GM19452 (cell line): ENCODE measurements at regions not wholly inside any gene's neighbourhood (a gene's known extent, or its start where the extent isn't known, plus 50 kb on each side); places are given as distances from the start of the nearest gene placed in this dataset.
"Not testable (repeated sequence)": the region's sequence is repeated elsewhere in the genome, so short reads cannot be mapped to it uniquely, and the experiment has no call there.

ENCODE experiments used
- ATAC-seq: cut with Tn5 transposase; IDR thresholded peaks from one replicate; pipeline ENCODE4 v1.9.1; 2021; ENCODE audit not compliant: unreplicated experiment

DNA sequence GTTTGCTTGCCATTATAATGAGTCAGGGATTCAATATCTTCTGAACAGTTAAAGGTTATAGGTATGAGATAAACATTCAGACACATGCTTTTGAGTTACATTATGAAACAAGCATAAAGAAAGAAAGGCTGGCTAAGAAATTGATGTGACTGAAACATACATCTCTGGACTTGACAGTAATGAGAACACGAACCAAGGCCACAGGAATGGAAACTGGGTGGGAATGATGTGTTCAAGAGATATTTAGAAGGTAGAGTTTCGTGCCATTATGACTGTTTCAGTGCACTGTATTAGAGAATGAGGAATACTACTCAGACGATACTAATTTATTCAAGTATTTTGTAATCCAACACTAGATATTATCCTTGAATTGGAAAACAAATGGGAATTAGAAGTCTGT is 332.1 kb upstream of the MAGI2 start:
- no peak for ATAC-seq

DNA sequence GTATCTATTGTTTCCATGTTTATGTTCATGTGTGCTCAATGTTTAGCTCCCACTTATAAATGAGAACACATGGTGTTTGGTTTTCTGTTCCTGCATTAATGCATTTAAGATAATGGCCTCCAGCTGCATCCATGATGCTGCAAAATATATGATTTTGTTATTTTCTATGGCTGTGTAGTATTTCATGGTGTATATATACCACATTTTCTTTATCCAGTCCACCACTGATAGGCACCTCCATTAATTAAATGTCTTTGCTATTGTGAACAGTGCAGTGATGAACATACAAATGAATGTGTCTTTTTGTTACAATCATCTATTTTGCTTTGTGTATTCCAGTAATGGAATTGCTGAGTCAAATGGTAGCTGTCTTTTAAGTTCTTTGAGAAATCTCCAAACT is 329.4 kb upstream of the MAGI2 start:
- no peak for ATAC-seq

DNA sequence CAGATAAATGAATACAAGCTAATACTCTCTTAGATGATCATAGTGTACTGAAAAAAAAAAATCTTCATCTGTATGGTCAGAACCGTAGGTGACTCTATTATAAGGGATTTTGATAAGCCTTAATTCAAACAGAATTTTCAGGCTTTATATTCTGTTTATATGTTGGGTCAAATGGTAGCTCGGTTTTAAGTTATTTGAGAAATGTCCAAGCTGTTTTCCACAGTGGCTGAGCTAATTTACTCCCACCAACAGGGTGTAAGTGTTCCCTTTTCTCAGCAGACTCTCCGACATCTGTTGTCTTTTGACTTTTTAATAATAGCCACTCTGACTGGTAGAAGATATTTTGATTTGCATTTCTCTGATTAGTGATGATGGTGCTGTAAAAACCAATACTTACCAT is 328.8 kb upstream of the MAGI2 start:
- ATAC-seq, result no peak

DNA sequence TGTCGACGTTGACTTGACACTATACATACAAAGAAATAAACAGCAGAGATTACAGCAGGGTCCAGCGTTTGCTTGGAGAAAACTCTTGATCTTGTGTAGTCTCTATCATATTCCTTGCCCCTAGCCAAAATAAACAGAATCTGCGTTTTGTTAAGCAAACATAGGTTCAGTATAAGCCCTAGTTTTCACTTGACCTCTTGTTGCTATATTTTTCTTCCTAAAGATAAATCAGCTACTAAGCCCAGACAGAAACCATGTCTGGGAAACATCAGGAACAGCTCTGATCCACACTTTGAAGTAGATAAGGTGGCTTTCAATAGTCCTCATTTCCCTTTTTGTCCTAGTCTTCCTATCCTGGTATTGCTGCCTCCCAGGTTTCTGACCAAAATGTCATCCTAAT is 328.2 kb upstream of the MAGI2 start:
- no peak for ATAC-seq

DNA sequence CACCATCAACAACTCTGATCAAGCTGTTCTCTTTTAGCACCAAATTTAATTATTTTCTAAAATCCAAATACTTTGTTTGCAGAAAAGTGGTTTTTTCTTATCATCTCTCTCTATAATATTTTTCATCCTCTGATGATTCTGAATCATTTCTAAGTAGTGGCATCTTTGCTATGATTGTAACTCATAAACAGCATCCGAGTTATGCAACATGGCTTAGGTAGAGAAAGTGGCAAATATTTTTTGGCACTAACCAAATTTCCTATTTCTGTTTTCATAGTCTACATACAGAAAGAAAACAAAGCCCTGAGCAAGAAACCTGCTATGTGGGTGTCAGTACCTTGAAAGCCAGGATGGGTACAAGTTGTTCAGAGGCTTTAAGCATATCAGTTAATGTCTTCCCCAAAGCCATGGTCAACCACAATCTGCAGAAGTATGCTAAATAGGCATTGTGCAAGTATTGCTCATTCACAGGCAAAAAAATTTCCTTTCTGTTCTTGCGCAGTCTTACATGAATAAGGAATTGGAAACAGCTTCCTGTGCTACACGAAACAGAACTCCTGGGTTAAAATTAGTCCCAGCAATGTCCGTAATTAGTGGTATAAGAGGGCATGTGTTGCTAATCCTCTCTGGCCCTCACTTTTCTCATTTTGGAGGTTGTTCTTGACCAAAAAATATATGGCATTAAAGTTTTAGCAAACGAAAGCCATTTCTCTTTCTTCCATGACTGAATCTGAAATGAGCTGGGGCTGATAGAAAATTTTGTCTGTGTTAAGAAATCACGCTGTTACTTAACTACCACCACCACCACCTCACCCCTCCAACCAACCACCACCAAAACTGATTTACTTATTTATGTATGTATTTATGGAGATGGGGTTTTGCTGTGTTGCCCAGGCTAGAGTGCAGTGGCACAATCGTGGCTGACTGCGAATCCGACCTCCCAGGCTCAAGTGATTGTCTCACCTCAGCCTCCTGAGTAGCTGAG is 325.6 kb upstream of the MAGI2 start:
- ATAC-seq, result no peak

DNA sequence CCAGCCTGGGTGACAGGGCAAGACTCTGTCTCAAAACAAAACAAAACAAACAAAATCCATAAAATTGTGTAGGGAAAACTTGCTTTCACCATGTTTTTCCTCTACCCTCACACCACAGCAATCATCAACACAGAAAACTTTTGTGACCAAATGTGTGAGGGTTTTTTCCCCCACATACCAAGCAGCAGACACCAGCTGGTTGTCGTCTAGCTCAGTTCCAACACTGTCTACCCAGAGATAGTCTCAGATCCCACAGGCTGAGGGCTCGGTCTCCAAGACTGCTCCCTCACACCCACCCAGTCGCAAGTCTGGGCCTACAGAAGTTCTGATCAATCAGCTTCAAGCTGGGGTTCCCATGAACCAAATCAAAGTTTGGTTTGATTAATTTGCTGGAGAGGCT is 322.4 kb upstream of the MAGI2 start:
- ATAC-seq, result no peak

DNA sequence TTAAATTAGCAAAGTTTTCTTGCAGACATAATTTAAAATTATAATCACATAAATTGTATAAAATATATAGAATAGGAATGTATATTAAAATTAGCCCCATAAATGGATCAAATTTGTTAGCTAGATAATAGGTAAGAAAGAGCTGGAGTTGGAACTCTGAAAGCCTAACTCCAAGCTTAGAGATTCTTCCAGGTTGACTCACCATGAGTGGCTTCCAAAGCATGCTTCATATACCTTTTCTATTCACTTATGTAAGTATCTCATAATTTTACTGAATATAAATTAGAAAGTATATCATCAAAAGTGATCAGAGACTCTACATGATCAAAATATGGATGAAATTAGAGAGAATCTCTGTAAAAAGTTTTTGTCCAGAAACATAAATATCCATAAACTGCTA is 320.7 kb upstream of the MAGI2 start:
- no peak for ATAC-seq

DNA sequence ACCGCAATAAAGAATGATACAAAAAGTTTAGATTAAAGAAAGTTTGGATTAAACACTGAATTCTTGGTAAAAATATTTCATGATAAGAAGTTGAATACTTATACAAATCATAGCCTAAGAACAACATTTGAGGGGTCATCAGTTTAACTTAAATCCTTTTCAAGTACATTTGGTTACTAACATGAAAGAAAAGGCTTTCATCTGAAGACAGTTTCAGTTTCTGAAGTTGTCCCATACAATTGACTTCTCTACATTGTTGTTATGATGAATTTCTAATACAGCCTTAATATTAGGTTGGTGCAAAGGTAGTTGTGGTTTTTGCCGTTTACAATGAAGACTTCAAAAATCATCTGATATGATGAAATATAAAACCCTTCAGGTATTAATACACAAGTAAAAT is 317.5 kb upstream of the MAGI2 start:
- no peak for ATAC-seq

DNA sequence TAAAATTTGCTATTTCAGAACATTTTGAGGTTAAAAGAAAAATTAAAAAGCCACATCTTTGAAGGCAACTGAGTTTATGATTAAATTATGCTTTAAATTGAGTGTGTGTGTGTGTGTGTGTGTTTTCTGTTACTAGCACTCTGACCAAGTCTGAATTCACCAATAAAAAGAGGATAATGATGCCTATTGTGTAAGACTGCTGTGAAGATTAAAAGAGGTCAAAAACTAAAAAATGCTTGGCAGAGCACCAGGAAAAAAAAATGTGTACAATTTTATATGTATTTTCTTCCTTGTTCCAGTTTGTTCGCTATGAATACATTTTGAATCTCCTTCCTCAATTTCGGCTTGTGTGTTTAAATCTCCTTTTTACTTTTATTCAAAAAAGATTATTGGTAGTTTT is 316.6 kb upstream of the MAGI2 start:
- ATAC-seq, result no peak

DNA sequence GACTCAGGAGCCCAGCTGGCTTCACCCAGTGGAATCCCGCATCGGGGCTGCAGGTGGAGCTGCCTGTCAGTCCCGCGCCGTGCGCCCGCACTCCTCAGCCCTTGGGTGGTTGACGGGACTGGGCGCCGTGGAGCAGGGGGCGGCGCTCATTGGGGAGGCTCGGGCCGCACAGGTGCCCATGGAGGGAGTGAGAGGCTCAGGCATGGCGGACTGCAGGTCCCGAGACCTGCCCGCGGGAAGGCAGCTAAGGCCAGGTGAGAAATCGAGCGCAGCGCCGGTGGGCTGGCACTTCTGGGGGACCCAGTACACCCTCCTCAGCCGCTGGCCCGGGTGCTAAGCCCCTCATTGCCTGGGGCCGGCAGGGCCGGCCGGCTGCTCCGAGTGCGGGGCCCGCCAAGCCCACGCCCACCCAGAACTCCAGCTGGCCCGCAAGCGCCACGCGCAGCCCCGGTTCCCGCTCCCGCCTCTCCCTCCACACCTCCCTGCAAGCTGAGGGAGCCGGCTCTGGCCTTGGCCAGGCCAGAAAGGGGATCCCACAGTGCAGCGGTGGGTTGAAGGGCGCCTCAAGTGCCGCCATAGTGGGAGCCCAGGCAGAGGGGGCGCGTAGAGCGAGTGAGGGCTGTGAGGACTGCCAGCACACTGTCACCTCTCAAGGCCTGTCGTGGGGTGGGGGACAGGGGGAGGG is 314.6 kb upstream of the MAGI2 start:
- not testable (repeated sequence) for ATAC-seq

DNA sequence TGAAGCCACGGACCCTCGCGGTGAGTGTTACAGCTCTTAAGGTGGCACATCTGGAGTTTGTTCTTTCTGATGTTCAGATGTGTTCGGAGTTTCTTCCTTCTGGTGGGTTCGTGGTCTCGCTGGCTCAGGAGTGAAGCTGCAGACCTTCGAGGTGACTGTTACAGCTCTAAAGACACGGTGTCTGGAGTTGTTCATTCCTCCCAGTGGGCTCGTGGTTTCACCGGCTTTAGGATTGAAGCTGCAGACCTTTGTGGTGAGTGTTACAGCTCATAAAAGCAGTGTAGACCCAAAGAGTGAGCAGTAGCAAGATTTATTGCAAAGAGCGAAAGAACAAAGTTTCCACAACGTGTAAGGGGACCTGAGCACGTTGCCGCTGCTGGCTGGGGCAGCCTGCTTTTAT is 313.7 kb upstream of the MAGI2 start:
- not testable (repeated sequence) for ATAC-seq

DNA sequence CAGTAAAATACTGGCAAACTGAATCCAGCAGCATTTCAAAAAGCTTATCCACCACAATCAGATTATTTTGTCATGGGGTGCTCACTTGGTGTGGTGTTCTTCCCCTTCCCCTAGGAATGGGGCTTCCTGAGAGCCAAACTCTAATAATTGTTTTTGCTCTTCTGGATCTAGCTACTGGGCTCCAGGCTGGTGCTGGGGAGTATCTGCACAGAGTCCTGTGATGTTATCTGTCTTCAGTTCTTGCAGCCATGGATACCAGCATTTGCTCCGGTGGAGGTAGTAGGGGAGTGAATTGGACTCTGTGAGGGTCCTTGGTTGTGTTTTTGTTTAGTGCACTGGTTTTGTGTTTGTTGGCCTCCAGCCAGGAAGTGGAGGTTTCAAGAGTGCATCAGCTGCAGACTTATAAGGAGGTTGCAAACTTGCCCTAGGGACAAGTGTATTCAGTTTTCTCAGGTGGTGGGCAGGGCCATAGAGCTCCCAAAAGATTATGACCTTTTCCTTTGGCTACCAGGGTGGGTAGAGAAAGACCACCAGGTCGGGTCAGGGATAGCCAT is 308.5 kb upstream of the MAGI2 start:
- no peak for ATAC-seq

DNA sequence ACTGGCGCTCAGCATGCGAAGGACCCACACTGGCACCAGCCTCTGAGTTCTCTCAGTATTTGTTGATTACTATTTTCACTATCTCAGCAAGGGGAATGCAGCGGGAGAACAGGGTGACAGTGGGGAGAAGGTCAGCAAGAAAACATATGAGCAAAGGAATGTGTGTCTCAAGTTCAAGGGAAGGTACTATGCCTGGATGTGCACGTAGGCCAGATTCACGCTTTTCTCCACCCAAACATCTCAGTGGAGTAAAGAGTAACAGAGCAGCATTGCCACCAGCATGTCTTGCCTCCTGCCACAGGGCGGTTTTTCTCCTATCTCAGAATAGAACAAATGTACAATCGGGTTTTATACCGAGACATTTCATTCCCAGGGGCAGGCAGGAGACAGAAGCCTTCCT is 297.5 kb upstream of the MAGI2 start:
- not testable (repeated sequence) for ATAC-seq

DNA sequence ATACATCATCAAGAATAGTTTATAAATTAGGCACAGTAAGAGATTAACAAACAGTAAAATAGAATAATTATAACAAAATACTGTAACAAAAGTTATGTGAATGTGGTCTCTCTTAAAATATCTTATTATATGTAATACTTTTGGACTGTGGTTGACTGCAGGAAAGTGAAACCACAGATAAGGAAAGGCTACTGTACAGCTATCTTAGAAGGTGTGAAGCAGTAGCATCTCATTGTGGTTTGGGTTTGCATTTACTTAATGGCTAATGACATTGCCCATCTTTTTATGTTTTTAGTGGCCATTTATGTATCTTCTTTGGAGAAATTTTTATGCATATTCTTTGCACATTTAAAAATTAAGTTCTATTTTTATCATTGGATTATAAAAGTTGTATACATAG is 296.4 kb upstream of the MAGI2 start:
- ATAC-seq, result no peak

DNA sequence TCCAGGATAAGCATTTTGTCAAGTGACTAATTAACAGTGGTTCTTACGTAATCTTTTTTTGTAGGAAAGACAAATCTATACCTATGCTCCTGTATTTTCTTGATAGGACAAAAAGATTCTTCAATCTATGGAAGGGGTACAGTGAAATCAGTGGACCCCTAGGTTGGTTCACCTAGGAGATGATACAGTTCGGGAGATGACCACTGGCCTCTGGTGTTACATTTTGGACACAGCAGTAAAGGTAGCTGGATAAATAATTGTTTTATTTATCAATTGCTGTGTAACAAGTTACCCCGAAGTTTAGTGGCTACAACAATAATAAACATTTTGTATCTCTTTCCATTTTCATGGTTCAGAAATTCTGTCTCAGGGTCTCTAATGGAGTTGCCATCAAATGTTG is 288.2 kb upstream of the MAGI2 start:
- ATAC-seq, result no peak

DNA sequence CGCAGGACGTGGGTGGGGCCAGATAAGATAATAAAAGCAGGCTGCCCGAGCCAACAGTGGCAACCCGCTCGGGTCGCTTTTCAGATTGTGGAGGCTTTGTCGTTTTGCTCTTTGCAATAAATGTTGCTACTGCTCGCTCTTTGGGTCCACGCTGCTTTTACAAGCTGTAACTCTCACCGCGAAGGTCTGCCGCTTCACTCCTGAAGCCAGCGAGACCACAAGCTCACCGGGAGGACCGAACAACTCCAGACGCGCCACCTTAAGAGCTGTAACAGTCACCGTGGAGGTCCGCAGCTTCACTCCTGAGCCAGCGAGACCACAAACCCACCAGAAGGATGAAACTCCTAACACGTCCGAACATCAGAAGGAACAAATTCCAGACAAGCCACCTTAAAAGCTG is 286.6 kb upstream of the MAGI2 start:
- no peak for ATAC-seq

DNA sequence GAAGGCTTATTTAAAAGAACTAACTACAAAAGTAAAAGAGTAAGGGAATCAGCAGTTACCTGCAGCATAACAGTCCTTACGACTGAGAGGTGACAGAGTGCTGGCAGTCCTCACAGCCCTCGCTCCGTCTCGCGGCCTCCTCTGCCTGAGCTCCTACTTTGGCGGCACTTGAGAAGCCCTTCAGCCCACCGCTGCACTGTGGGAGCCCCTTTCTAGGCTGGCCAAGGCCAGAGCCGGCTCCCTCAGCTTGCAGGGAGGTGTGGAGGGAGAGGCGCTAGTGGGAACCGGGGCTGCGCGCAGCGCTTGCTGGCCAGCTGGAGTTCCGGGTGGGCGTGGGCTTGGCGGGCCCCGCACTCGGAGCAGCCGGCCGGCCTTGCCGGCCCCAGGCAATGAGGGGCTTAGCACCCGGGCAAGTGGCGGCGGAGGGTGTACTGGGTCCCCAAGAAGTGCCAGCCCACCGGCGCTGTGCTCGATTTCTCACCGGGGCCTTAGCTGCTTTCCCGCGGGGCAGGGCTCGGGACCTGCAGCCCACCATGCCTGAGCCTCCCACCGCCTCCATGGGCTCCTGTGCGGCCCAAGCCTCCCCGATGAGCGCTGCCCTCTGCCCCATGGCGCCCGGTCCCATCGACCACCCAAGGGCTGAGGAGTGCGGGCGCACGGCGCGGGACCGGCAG is 285.7 kb upstream of the MAGI2 start:
- not testable (repeated sequence) for ATAC-seq

DNA sequence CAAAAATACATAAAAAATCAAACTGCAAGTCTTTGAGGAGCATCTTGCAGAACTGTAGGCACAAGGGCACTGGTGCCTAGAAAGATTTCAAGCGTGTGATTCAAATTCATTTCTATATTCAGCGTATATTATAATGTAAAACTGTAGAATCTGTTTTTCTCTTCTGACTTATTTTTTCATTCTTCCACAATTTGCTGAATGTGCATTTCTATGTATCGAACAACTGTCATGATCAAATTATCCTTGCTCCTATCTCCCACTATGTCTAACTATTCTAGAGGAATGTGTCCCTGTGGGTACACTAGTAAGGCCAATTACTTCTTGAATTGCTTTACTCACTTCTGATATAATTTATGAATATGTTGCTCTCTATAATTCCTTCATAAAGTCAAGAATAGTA is 283.0 kb upstream of the MAGI2 start:
- ATAC-seq, result no peak

DNA sequence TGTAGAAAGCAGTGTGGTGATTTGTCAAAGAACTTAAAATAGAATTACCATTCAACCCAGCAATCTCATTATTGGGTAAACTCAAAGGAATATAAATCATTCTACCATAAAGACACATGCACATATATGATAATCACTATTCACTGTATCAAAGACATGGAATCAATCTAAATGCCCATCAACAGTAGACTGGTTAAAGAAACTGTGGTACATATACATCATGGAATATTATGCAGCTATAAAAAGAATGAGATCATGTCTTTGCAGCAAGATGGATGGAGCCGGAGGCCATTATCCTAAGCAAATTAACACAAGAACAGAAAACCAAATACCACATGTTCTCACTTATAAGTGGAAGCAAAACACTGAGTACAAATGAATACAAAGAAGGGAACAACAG is 281.5 kb upstream of the MAGI2 start:
- no peak for ATAC-seq

DNA sequence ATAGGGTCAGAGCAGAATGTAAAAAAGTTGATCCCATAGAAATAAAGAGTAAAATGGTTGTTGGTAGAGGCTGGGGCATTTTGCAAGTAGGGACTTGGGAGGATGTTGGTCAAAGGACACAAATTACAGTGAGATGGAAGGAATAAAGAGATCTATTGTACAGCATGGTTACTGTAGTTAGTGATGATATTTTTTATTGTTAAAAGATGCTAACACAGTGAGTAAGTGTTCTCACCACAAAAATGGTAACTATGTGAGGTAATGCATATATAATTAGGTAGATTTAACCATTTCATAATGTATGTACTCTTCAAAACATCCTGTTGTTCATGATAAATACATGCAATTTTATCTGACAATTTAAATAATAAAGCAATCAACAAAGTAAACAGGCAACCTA is 280.7 kb upstream of the MAGI2 start:
- ATAC-seq, result no peak

DNA sequence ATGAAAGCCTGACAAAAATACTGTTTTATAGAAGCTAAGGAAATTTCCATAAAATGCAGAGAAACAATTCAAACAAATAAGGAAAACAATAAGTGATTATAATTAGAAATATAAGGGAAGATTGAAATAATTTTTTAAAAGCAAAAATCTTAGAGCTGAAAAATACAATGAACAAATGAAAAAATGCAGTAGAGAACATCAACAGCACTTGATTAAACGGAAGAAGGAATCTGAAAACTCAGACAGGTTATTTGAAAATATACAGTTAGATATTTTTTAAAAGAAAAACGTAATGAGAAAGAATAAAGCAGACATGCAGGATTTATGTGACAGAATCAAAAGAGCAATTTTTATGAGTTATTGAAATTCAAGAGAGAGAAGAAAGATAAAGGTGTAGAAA is 279.1 kb upstream of the MAGI2 start:
- no peak for ATAC-seq

DNA sequence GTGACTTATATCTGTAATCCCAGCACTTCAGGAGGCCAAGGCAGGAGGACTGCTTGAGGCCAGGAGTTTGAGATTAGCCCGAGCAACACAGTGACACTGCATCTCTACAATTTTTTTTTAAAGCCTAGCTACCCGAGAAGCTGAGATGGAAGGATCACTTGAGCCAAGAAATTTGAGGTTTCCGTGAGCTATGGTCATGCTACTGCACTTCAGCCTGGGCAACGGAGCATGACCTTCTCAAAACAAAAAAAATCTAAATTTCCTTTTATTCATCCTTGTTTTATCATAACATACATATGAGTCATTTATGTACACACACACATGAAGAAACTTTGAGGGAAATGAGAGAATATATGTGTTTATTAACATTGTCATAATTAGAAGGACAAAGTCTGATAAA is 277.5 kb upstream of the MAGI2 start:
- no peak for ATAC-seq
